ENCODE measurements at regions not wholly inside any gene's neighbourhood (a gene's known extent, or its start where the extent isn't known, plus 50 kb on each side); places are given as distances from the start of the nearest gene placed in this dataset.
"Not testable (repeated sequence)": the region's sequence is repeated elsewhere in the genome, so short reads cannot be mapped to it uniquely, and the experiment has no call there.

- not testable (repeated sequence) for TF ChIP-seq CTCF (conservative IDR thresholded peaks at IDR 0.05); EZH2 (IDR thresholded peaks at IDR 0.05; ENCODE audit: low read depth)
These were observed 1119.0 kb upstream of the CITED2 start for GRCh38 chr6:140493470-140493869.

Measured in PC-9 (cell line).